Lower leg skin (tissue), 3 donors: ENCODE measurements at regions not wholly inside any gene's neighbourhood (a gene's known extent, or its start where the extent isn't known, plus 50 kb on each side); places are given as distances from the start of the nearest gene placed in this dataset.

ENCODE experiments used
- CTCF ChIP-seq, 3 donors: fragments of 450-650 bp; IDR thresholded peaks; one replicate each; pipeline ENCODE4 v1.5.1; 2016; ENCODE audit warnings: antibody characterized with exemption in 3 of 3, mild to moderate bottlenecking in 3 of 3, moderate library complexity in 2 of 3
- POLR2A ChIP-seq, 2 donors: fragments of 450-650 bp; IDR thresholded peaks; one replicate each; pipeline ENCODE4 v1.6.1; 2016 to 2017; ENCODE audit warnings: antibody characterized with exemption in 2 of 2, mild to moderate bottlenecking in 1 of 2, moderate library complexity in 1 of 2

GRCh38 chr13:73532987-73533510 is 474.2 kb downstream of the KLF5 start:
- TF ChIP-seq CTCF (IDR thresholded peaks at IDR 0.05): no peak
- TF ChIP-seq POLR2A (IDR thresholded peaks at IDR 0.05): no peak
